ENCODE measurements at regions not wholly inside any gene's neighbourhood (a gene's known extent, or its start where the extent isn't known, plus 50 kb on each side); places are given as distances from the start of the nearest gene placed in this dataset.

DNA sequence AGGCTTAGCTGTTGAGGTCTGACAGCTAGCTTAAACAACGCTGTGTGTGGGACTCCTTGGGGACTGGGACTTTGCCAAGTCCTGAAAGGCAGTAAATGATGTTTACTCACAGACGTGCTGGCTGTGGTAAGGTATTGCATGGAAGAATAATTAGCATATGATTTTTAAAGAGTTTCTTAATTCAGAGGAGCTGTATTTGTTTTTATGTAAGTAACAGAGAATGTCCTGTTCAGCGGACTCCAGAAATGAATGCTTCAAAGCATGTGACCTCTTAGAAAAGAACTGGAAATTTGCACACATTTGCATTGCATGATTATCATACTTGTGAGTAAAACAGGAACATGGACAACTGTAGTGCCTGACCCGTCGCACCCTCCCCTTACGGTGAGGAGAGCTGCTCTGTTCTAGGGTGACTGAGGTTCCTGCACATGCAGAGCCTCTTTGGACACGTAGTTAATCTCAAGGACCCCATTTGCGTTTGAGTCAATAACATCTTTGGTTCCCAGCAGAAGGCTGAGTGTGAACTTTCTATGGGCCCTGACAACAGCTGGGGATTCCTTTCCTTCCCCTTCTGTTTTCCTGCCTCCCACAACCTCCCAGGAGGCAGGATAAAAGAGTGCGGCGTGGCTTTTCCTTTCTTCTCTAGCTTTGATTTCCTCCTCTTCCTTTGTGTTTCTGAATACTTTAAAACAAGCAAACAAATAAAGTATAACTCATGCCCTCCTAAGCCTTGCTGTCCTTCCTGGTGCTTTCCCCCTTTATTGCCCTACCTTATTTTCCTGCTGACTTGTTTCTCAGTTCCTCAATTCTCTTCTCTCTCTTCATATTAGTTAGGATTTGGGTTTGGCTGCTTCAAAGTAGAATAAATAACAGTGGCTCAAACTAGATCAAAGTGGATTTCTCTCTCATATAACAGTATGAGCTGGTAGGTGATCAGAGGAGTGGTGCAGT is 157.2 kb upstream of the CD180 start:
- TF ChIP-seq, protein P1, sequence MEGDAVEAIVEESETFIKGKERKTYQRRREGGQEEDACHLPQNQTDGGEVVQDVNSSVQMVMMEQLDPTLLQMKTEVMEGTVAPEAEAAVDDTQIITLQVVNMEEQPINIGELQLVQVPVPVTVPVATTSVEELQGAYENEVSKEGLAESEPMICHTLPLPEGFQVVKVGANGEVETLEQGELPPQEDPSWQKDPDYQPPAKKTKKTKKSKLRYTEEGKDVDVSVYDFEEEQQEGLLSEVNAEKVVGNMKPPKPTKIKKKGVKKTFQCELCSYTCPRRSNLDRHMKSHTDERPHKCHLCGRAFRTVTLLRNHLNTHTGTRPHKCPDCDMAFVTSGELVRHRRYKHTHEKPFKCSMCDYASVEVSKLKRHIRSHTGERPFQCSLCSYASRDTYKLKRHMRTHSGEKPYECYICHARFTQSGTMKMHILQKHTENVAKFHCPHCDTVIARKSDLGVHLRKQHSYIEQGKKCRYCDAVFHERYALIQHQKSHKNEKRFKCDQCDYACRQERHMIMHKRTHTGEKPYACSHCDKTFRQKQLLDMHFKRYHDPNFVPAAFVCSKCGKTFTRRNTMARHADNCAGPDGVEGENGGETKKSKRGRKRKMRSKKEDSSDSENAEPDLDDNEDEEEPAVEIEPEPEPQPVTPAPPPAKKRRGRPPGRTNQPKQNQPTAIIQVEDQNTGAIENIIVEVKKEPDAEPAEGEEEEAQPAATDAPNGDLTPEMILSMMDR (IDR thresholded peaks at IDR 0.05), result peak in 1 of 5 experiments; percentile 8
- no peak for TF ChIP-seq EP300 (IDR thresholded peaks at IDR 0.05; ENCODE audit: low read depth)
- TF ChIP-seq POLR2A (IDR thresholded peaks at IDR 0.05), result no peak
- TF ChIP-seq POLR2AphosphoS5 (IDR thresholded peaks at IDR 0.05), result peak in 1 of 3 donors; percentile 13
